Activated naive CD8-positive, alpha-beta T cell treated with anti-CD3 and anti-CD28 coated beads, Interleukin-2, amount 10 ng/mL, durations not matched to agents 7 days and 5 days (primary cell): ENCODE measurements at regions not wholly inside any gene's neighbourhood (a gene's known extent, or its start where the extent isn't known, plus 50 kb on each side); places are given as distances from the start of the nearest gene placed in this dataset.
A peak's percentile ranks its signal among the peaks of the same experiment; 100 is the strongest.
"Not testable (repeated sequence)": the region's sequence is repeated elsewhere in the genome, so short reads cannot be mapped to it uniquely, and the experiment has no call there.

Experiments used
- ATAC-seq: fragments of 150-1000 bp; cut with Tn5 transposase; one replicate; pipeline ENCODE4 v1.10.0; 2021; ENCODE audit warnings: low read depth, moderate library complexity
- POLR2A ChIA-PET: fragments of 350-600 bp; sonication (Branson Sonifier 250); formaldehyde crosslinking; loops from one replicate; lab custom pipeline; 2021; ENCODE audit warnings: antibody characterized with exemption; lab: Charles Lee
- DNase-seq: peaks from one replicate; pipeline ENCODE4 v3.0.0; 2021
- H3K27ac Mint-ChIP-seq: one replicate; pipeline ENCODE4 v1.8.0; 2022; ENCODE audit warnings: mild to moderate bottlenecking, mixed read lengths
- H3K27me3 Mint-ChIP-seq: one replicate; pipeline ENCODE4 v1.8.0; 2022; ENCODE audit warnings: mild to moderate bottlenecking, moderate library complexity, mixed read lengths
- H3K36me3 Mint-ChIP-seq: one replicate; pipeline ENCODE4 v1.8.0; 2021; ENCODE audit warnings: mild to moderate bottlenecking, mixed read lengths
- H3K4me1 Mint-ChIP-seq: one replicate; pipeline ENCODE4 v1.8.0; 2021; ENCODE audit warnings: mixed read lengths
- H3K4me3 Mint-ChIP-seq: one replicate; pipeline ENCODE4 v1.8.0; 2022; ENCODE audit warnings: mild to moderate bottlenecking, moderate library complexity, mixed read lengths
- H3K9me3 Mint-ChIP-seq: one replicate; pipeline ENCODE4 v1.8.0; 2021; ENCODE audit warnings: mixed read lengths

DNA sequence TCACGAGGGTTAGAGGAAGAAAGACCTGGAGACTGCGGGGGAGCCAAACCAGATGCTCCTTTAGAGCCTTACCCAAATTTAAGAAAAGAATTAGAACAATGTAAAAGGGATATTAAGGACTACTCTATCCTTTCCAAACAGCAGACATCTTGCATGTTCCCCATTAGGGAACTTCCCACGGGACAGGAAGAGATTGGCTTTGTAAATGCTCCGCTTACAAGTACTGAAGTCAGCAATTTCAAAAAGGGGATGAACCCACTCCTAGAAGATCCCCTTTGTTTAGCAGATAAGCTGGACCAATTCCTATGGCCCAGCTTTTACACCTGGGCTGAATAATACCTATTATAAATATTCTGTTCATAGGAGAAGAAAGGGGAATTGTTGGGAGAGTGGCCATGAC lies 74.2 kb downstream of the APOBEC1 start:
- H3K27ac Mint-ChIP-seq = no peak overlapping the region
- ATAC-seq (no peak), DNase-seq (no peak)
- no peaks in the 10 kb centered on the region for H3K9me3 Mint-ChIP-seq
- H3K4me3 Mint-ChIP-seq = no peak overlapping the region
- H3K4me1 Mint-ChIP-seq = peaks cover 2% of the 10 kb centered on the region
- no peaks in the 10 kb centered on the region for H3K36me3 Mint-ChIP-seq
- POLR2A ChIA-PET = no interaction called here
- H3K27me3 Mint-ChIP-seq = peaks cover 19% of the 10 kb centered on the region

DNA sequence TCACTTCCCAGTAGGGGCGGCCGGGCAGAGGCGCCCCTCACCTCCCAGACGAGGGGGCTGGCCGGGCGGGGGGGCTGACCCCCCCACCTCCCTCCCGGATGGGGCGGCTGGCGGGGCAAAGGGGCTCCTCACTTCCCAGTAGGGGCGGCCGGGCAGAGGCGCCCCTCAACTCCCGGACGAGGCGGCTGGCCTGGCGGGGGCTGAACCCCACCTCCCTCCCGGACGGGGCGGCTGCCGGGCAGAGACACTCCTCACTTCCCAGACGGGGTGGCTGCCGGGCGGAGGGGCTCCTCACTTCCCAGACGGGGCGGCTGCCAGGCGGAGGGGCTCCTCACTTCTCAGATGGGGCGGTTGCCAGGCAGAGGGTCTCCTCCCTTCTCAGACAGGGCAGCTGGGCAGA lies 75.6 kb downstream of the APOBEC1 start:
- H3K9me3 Mint-ChIP-seq, H3K4me3 Mint-ChIP-seq, DNase-seq, ATAC-seq, H3K36me3 Mint-ChIP-seq, H3K4me1 Mint-ChIP-seq, H3K27ac Mint-ChIP-seq, POLR2A ChIA-PET: not testable (repeated sequence)
- peaks cover 19% of the 10 kb centered on the region for H3K27me3 Mint-ChIP-seq

DNA sequence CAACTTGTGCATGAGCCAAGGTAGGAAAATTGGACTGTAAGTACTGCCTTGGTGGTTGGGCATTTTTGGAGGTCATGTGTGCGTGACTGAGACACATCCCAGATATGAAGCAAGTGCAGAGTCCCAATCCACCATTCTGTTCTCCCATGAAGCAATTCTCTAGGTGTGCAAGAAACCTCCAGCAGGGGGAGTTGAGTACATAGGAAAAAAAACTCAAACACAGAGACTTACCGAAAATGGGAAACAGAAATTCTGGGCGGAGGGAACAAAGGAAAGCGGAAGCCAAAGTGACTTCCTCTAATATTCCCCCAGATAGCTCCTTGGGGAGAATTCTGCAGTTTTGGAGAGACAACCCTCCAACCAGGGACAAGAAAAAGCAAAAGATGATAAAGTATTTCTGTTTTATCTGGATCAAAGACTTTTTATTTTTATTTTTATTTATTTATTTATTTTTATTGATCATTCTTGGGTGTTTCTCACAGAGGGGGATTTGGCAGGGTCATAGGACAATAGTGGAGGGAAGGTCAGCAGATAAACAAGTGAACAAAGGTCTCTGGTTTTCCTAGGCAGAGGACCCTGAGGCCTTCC lies 76.9 kb downstream of the APOBEC1 start:
- peak; percentile 63 for ATAC-seq
- H3K36me3 Mint-ChIP-seq, H3K4me1 Mint-ChIP-seq, H3K27ac Mint-ChIP-seq, POLR2A ChIA-PET, DNase-seq, H3K9me3 Mint-ChIP-seq: not testable (repeated sequence)
- Mint-ChIP-seq H3K27me3 (peaks cover 19% of the 10 kb centered on the region), H3K4me3 (peak overlapping the region; percentile 13)

DNA sequence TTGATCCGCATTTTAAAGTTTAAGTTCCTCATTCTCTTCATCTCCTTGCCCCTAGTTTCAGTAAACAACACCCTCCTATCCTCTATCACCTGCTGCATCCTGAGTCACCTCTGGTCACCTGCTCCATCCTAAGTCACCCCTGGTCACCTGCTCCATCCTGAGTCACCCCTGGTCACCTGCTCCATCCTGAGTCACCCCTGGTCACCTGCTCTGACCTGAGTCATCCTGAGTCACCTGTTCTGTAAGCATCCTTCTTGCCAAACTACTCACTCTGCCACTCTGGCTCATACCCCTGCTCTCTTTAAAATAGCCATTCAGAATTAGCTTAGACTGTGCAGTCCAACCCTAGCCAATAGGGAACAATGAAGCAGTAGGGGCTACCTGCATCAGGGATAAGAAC lies 80.6 kb upstream of the CD163 start:
- H3K9me3 Mint-ChIP-seq, H3K4me3 Mint-ChIP-seq, DNase-seq, H3K27ac Mint-ChIP-seq, H3K36me3 Mint-ChIP-seq, ATAC-seq, H3K4me1 Mint-ChIP-seq, POLR2A ChIA-PET: not testable (repeated sequence)
- peaks cover 21% of the 10 kb centered on the region for H3K27me3 Mint-ChIP-seq

DNA sequence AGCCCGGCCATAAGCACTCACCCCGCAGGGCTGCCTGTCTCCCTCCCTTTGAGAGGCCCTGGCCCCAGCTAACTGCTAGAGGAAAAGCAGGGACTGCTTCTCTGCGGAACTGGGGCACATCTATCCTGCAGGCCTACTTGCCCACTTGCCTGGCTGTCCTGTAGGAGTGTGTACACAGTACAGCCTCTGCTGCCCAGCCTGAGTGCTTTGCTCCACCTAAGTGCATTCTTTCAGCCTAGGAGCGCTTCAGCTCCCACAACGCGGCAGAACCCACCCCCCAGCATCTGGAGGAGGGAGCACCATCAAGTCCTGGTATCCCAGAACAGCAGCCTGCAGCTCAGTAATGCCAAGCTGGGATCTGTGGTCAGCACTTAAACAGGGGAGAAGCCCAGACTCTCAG lies 79.9 kb upstream of the CD163 start:
- Mint-ChIP-seq H3K9me3 (peaks cover 8% of the 10 kb centered on the region), H3K4me3 (no peak overlapping the region), H3K27ac (no peak overlapping the region), H3K36me3 (no peaks in the 10 kb centered on the region), H3K4me1 (no peaks in the 10 kb centered on the region), H3K27me3 (peaks cover 21% of the 10 kb centered on the region)
- no peak for DNase-seq
- ATAC-seq = no peak
- POLR2A ChIA-PET = no interaction called here

DNA sequence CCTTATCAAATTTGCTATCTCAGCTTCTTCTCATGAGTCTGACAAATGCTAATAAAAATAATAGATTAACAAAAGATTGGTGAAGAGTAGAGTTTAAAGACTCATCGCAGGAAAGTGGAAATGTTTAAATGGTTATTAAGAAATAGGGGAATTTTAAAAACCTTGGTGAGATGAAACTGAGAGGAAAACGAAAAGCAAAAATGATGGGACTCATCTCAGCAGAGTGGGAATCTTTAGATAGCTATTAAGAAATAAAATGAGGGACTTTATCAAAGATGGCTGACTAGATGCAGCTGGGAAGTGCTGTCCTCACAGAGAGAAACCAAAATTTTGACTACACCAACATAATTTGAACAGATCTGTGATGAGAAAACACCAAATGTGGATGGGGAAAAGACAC lies 79.2 kb upstream of the CD163 start:
- H3K36me3 Mint-ChIP-seq = no peaks in the 10 kb centered on the region
- ATAC-seq = no peak
- POLR2A ChIA-PET = no interaction called here
- no peak overlapping the region for H3K4me3 Mint-ChIP-seq
- H3K9me3 Mint-ChIP-seq = peaks cover 8% of the 10 kb centered on the region
- DNase-seq = no peak
- H3K4me1 Mint-ChIP-seq = no peaks in the 10 kb centered on the region
- peaks cover 19% of the 10 kb centered on the region for H3K27me3 Mint-ChIP-seq
- H3K27ac Mint-ChIP-seq = no peak overlapping the region

DNA sequence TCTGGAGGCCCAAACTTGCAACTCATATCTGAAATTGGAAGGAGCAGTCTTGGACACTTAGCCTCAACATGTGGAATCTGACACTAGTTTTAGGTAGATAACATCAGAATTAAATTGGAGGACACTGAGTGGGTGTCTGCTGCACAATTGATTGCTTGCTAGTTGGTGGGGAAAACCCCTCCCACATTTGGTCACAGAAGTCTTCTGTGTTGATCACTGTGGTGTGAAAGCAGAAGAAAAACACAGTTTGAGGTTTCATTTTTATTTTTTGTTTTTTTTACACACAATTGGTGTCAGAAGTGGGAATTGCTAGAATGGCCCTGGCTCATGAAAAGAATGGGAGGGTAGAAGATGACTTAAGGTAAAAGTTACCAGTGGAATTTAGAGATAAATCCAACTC lies 78.0 kb upstream of the CD163 start:
- Mint-ChIP-seq H3K4me3 (no peak overlapping the region), H3K9me3 (peaks cover 8% of the 10 kb centered on the region), H3K27me3 (peaks cover 15% of the 10 kb centered on the region), H3K27ac (no peak overlapping the region), H3K4me1 (no peaks in the 10 kb centered on the region), H3K36me3 (no peaks in the 10 kb centered on the region)
- POLR2A ChIA-PET = no interaction called here
- ATAC-seq (no peak), DNase-seq (no peak)

DNA sequence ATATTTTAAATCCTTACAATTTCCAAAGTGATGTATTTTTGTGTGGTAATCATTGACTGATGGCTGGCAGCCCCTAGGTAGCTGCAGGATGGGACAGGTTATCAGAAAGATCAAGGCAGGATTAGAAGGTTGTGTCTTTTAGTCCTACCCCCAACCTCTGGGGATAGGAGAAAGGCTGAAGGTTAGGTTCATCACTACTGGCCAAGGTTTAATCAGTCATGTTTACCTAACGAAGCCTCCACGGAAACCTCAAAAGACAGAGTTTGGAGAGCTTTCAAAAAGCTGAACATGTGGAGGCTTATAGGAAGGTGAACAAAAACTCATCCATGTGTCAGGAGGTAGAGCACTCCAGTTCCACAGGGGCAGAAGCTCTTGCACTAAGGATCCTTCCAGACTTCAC lies 77.5 kb upstream of the CD163 start:
- DNase-seq (no peak), ATAC-seq (no peak)
- Mint-ChIP-seq H3K4me3 (no peak overlapping the region), H3K4me1 (no peaks in the 10 kb centered on the region), H3K27ac (no peak overlapping the region), H3K9me3 (peaks cover 8% of the 10 kb centered on the region), H3K27me3 (peaks cover 12% of the 10 kb centered on the region), H3K36me3 (no peaks in the 10 kb centered on the region)
- POLR2A ChIA-PET = no interaction called here

DNA sequence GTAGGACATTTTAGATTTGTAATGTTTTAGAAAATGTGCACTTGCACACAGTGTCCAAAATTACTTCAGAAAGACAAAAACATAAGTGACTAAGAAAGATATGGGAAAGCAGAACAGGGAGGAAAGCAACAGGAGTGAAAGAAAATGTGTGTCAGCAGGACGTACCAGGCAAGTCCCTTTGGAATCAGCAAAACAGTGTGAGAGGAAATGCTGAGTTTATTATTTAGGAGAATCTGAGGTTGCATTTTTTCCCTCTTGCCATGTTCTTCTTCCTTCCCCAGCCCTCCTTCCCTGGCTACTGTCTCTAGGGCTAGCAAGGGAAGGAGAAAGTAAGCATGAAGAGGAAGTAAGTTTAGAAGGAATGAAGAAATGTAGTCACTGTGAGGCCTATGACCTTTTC lies 67.7 kb upstream of the CD163 start:
- no peak overlapping the region for H3K4me3 Mint-ChIP-seq
- POLR2A ChIA-PET = no interaction called here
- peaks cover 40% of the 10 kb centered on the region for H3K27me3 Mint-ChIP-seq
- DNase-seq = no peak
- no peaks in the 10 kb centered on the region for H3K36me3 Mint-ChIP-seq
- no peak for ATAC-seq
- no peak overlapping the region for H3K27ac Mint-ChIP-seq
- peaks cover 2% of the 10 kb centered on the region for H3K9me3 Mint-ChIP-seq
- H3K4me1 Mint-ChIP-seq = no peaks in the 10 kb centered on the region

DNA sequence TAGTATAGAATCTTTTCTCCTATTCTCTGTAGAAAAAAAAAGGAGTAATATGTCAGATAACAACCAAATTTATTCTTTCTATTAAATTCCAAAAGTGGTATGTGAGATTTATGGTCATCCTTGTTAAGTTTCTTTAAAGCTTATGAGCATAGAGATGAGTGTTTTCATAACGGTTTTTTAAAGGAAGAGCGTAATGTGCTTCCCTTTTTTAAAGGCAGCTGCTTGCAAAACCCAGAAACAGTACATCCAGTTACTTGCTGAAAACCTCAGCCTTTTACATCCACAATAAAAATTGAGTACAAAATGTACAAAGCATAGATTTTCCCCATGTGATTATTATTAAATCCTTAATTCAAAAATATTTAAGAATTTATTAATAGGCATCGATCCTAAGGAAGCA lies 53.6 kb upstream of the CD163 start:
- Mint-ChIP-seq H3K36me3 (no peaks in the 10 kb centered on the region), H3K27me3 (peaks cover 33% of the 10 kb centered on the region), H3K4me1 (no peaks in the 10 kb centered on the region), H3K27ac (no peak overlapping the region), H3K9me3 (no peaks in the 10 kb centered on the region), H3K4me3 (no peak overlapping the region)
- ATAC-seq (no peak), DNase-seq (no peak)
- POLR2A ChIA-PET = no interaction called here

DNA sequence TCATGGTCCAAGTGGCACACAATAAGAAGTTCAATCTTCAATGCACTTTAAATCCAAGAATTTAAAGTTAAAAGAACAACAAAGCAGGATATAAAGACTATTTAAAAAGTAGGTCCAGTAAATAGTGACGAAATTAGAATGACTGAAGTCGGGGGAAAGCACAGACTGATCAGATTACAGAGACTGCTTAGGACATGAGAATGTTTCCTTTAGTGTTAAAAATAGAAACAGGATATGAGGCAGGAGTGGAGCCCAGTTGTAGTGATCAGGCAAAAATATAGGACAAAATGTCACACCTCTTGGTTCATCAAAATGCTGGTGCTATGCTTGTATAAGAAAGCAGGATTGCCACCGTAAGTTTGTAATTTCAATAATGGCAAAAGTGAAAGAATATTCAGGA lies 52.2 kb upstream of the CD163 start:
- H3K36me3 Mint-ChIP-seq = no peaks in the 10 kb centered on the region
- H3K27ac Mint-ChIP-seq = no peak overlapping the region
- no peak for DNase-seq
- H3K4me1 Mint-ChIP-seq = no peaks in the 10 kb centered on the region
- H3K27me3 Mint-ChIP-seq = peaks cover 27% of the 10 kb centered on the region
- no peak overlapping the region for H3K4me3 Mint-ChIP-seq
- no peak for ATAC-seq
- H3K9me3 Mint-ChIP-seq = peaks cover 3% of the 10 kb centered on the region
- POLR2A ChIA-PET = no interaction called here

DNA sequence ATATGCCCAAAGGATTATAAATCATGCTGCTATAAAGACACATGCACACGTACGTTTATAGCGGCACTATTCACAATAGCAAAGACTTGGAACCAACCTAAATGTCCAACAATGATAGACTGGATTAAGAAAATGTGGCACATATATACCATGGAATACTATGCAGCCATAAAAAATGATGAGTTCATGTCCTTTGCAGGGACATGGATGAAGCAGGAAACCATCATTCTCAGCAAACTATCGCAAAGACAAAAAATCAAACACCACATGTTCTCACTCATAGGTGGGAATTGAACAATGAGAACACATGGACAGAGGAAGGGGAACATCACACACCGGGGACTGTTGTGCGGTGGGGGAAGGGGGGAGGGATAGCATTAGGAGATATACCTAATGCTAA lies 51.3 kb upstream of the CD163 start:
- ATAC-seq, H3K9me3 Mint-ChIP-seq, H3K36me3 Mint-ChIP-seq, POLR2A ChIA-PET, H3K27ac Mint-ChIP-seq, H3K4me3 Mint-ChIP-seq, DNase-seq, H3K4me1 Mint-ChIP-seq: not testable (repeated sequence)
- H3K27me3 Mint-ChIP-seq = peaks cover 23% of the 10 kb centered on the region
